SH-SY5Y (cell line): ENCODE measurements at regions not wholly inside any gene's neighbourhood (a gene's known extent, or its start where the extent isn't known, plus 50 kb on each side); places are given as distances from the start of the nearest gene placed in this dataset.

Experiments
- GATA2 ChIP-seq: IDR thresholded peaks from 2 replicates; pipeline ENCODE4 v1.6.1; 2011; ENCODE audit warnings: mild to moderate bottlenecking, low read depth, low read length
- GATA3 ChIP-seq: IDR thresholded peaks from 2 replicates; pipeline ENCODE4 v1.6.1; 2011; ENCODE audit warnings: low read depth, mild to moderate bottlenecking, low read length, moderate library complexity

DNA sequence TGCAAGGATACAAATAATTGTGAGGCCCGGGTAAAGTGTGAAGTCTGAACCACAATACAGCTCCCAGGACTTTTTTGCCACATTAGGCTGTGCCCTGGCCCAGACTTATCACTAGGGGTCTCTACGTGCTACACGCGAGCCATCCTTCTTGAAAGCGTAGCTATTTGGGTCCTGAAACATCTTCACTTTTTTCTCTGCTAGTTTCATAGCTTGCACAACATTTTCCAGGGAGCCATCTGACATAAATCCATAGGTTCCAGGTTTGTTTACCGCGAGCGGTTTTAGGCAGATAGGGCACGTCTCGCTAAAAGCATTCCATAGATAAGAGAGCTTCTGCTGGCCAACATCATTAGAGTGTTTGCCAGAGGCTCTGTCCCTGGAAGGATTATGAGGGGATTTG is 226.5 kb downstream of the RPS24 start:
- TF ChIP-seq GATA3 (no peak), GATA2 (peak; percentile 80)
